ENCODE measurements at regions not wholly inside any gene's neighbourhood (a gene's known extent, or its start where the extent isn't known, plus 50 kb on each side); places are given as distances from the start of the nearest gene placed in this dataset.

DNA sequence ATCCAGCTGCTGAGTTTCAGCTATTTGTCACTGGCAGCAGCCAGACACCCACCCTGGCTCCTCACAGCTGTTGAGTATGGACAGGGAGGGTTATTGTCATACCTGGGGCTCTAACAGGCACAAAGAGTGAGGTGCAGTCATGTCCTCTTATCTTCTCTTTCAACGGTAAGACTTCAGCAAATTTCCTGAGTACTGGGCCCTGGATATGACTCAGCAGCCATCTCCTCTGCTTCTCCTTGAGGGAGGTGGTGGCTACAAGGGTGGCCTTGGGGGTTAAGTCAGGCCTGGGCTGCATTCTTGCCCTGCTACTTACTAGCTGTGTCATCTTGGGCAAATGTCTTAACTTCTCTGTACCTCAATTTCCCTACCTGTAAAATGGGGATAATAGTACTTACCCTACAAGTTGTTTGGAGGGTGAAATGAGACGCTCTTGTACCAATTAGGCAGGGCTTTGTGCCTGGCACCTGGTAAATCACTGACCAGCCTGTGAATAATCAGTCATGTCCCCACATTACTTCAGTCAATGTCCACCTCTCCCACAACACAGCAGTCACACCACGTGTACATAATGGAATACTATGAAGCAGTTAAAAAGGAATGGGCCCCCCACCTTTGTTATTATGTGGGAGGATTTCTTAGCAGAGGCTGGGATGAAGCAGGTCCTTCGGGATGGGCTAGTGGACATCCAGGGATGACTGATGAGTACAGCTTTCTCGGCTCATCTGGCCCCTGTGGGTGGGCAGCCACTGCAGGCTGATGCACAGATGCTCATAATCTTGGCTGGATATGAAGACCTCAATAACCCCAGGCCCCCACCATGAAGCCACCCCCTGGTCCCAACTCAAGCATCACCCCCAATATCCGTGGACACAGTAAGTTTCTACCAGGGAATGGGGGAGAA, 528.8 kb downstream of the SHQ1 start:
- Histone ChIP-seq H3K27ac (no peak overlapping the region), H3K4me2 (no peak overlapping the region), H3K4me3 (no peak overlapping the region), H3K4me1 (no peaks in the 10 kb centered on the region), H3K9me3 (no peaks in the 10 kb centered on the region)
- ATAC-seq (no peak), FAIRE-seq (no peak), DNase-seq (ENCODE audit: low read depth in 1 of 2, low spot score in 1 of 2) (no peak)
- ChIA-PET CTCF (interaction anchor here (1.2 to 1.4 kb wide), 2 partner anchors 11 to 502 kb away, joined by 3 to 4 read pairs; no protein-coding TSS in a partner anchor), POLR2A (no interaction called here)
- TF ChIP-seq ZSCAN20 (CRISPR knock-in tag; IDR thresholded peaks at IDR 0.05) = no peak
- TF ChIP-seq NPAS2 (CRISPR knock-in tag; IDR thresholded peaks at IDR 0.05; ENCODE audit: borderline replicate concordance) = no peak
- no peak for TF ChIP-seq CBX2 (IDR thresholded peaks at IDR 0.05; ENCODE audit: borderline replicate concordance, low read depth)
- TF ChIP-seq, protein P1, sequence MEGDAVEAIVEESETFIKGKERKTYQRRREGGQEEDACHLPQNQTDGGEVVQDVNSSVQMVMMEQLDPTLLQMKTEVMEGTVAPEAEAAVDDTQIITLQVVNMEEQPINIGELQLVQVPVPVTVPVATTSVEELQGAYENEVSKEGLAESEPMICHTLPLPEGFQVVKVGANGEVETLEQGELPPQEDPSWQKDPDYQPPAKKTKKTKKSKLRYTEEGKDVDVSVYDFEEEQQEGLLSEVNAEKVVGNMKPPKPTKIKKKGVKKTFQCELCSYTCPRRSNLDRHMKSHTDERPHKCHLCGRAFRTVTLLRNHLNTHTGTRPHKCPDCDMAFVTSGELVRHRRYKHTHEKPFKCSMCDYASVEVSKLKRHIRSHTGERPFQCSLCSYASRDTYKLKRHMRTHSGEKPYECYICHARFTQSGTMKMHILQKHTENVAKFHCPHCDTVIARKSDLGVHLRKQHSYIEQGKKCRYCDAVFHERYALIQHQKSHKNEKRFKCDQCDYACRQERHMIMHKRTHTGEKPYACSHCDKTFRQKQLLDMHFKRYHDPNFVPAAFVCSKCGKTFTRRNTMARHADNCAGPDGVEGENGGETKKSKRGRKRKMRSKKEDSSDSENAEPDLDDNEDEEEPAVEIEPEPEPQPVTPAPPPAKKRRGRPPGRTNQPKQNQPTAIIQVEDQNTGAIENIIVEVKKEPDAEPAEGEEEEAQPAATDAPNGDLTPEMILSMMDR (IDR thresholded peaks at IDR 0.05) = no peak
- TF ChIP-seq PBX3 (IDR thresholded peaks at IDR 0.05) = no peak
- no peak for TF ChIP-seq FOXS1 (CRISPR knock-in tag; IDR thresholded peaks at IDR 0.05)
- no peak for TF ChIP-seq NFE2L2 (conservative IDR thresholded peaks at IDR 0.05; ENCODE audit: low read length)
- 61% methylated on average over 6 of the region's 6 CpGs for WGBS (ENCODE audit: missing lambda C conversion rate)

GRCh38 chr3:72318504-72319193, 529.6 kb downstream of the SHQ1 start:
- DNase-seq (ENCODE audit: low read depth in 1 of 2, low spot score in 1 of 2) = no peak
- ATAC-seq = no peak; a peak in 1 of 6 replicates
- Histone ChIP-seq H3K4me1 (no peaks in the 10 kb centered on the region), H3K27ac (no peak overlapping the region), H3K4me3 (no peak overlapping the region), H3K4me2 (no peak overlapping the region), H3K9me3 (no peaks in the 10 kb centered on the region)
- CTCF ChIA-PET = interaction anchor here (1.2 to 1.4 kb wide), 2 partner anchors 12 to 503 kb away, joined by 3 to 4 read pairs; no protein-coding TSS in a partner anchor
- WGBS (ENCODE audit: missing lambda C conversion rate) = 73% methylated on average over 8 of the region's 12 CpGs
- no peak for FAIRE-seq
- POLR2A ChIA-PET = no interaction called here
- no peak for TF ChIP-seq KDM1A (IDR thresholded peaks at IDR 0.05; ENCODE audit: low read depth)
- TF ChIP-seq, protein P2, sequence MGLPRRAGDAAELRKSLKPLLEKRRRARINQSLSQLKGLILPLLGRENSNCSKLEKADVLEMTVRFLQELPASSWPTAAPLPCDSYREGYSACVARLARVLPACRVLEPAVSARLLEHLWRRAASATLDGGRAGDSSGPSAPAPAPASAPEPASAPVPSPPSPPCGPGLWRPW (IDR thresholded peaks at IDR 0.05) = no peak

DNA sequence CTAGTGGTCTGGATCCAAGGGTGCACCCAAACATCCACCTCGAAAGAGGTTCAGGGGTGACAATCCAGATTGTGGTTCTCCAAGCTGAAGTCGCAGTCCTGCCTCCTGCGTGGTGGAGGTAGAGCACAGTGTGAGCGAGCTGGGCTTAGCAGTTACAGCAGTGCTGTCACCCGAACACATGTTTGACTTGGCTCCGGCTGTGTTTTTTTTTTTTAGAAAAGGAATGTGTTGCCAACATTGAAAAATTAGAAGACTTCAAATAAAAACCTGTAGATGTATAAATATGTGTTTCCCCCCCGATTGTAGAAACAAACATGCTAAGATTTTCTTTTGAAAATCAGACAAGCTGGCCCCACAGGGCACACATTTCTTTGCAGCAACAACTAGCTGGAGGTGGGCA, 530.8 kb downstream of the SHQ1 start:
- no peak for FAIRE-seq
- Histone ChIP-seq H3K4me2 (no peak overlapping the region), H3K4me1 (no peaks in the 10 kb centered on the region), H3K9me3 (no peaks in the 10 kb centered on the region), H3K27ac (no peak overlapping the region), H3K4me3 (no peak overlapping the region)
- ChIA-PET POLR2A (no interaction called here), CTCF (no interaction called here)
- 65% methylated on average over 6 of the region's 7 CpGs for WGBS (ENCODE audit: missing lambda C conversion rate)
- ATAC-seq = no peak
- TF ChIP-seq HEYL (CRISPR knock-in tag; IDR thresholded peaks at IDR 0.05) = no peak
- no peak for TF ChIP-seq RFX5 (IDR thresholded peaks at IDR 0.05)
- TF ChIP-seq KDM1A (IDR thresholded peaks at IDR 0.05; ENCODE audit: low read depth) = no peak
- no peak for TF ChIP-seq RCOR1 (IDR thresholded peaks at IDR 0.05; ENCODE audit: low read depth, low read length)
- DNase-seq (ENCODE audit: low read depth in 1 of 2, low spot score in 1 of 2) = no peak

DNA sequence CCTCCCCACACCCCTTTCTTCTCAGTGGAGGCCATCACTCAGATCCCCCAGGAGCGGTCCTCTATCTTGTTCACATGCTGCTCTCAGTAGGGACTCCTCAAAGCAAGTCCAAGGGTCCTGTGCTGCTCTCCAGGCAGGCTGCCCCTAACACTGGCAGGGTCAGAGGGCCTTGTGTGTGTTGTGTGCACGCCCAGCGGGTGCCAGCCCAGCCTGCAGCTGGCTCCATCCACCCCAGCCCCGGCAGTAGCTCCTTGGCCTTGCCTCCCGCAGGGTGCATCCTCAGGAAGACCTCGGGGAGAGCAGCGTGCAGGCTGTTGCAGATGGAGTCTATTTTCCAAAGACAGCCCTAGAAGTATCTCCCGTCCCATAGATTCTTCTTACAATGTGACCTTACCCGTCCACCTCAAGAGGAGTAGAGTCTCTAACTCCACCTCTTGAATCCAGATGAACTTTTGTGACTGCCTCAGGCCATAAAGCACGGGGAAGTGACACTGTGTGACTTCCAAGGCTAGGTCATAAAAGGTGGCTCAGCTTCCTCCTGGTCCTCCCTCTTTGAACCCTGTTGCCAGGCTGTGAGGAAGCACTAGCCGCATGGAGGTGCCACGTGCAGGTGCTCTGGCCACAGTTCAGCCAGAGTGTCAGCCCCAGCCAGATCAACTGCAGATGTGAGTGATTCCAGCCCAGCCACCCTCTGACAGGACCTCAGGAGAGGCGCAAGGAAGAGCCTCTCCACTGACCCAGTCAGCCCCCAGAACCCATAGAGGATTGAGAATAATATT, 531.6 kb downstream of the SHQ1 start:
- ChIA-PET POLR2A (no interaction called here), CTCF (interaction anchor here (1.5 kb wide), 1 partner anchor 30 kb away, joined by 3 read pairs; no protein-coding TSS in a partner anchor)
- FAIRE-seq (no peak), DNase-seq (ENCODE audit: low read depth in 1 of 2, low spot score in 1 of 2) (no peak), ATAC-seq (no peak)
- no peaks in the 10 kb centered on the region for H3K9me3 ChIP-seq
- no peak overlapping the region for H3K4me2 ChIP-seq
- no peak overlapping the region for H3K4me3 ChIP-seq
- no peaks in the 10 kb centered on the region for H3K4me1 ChIP-seq
- H3K27ac ChIP-seq = no peak overlapping the region
- WGBS (ENCODE audit: missing lambda C conversion rate) = 67% methylated on average over 12 of the region's 13 CpGs
- TF ChIP-seq PHF8 (IDR thresholded peaks at IDR 0.05; ENCODE audit: borderline replicate concordance, low read depth) (no peak), TP53 (CRISPR knock-in tag; IDR thresholded peaks at IDR 0.05) (no peak), EP300 (IDR thresholded peaks at IDR 0.05) (no peak), HEYL (CRISPR knock-in tag; IDR thresholded peaks at IDR 0.05) (no peak), ZC3H11A (IDR thresholded peaks at IDR 0.05) (no peak), RAD21 (conservative IDR thresholded peaks at IDR 0.05 in 1 of 2, IDR thresholded peaks at IDR 0.05 in 1 of 2) (no peak), MAZ (IDR thresholded peaks at IDR 0.05; ENCODE audit: borderline replicate concordance, low read depth, low read length) (no peak), KDM5A (IDR thresholded peaks at IDR 0.05) (no peak), SREBF2 (IDR thresholded peaks at IDR 0.05) (no peak), POLR2A (IDR thresholded peaks at IDR 0.05; ENCODE audit: low read length) (no peak), TFCP2L1 (CRISPR knock-in tag; IDR thresholded peaks at IDR 0.05) (no peak)
- TF ChIP-seq, protein P1 (IDR thresholded peaks at IDR 0.05) = no peak
